ENCODE measurements at regions not wholly inside any gene's neighbourhood (a gene's known extent, or its start where the extent isn't known, plus 50 kb on each side); places are given as distances from the start of the nearest gene placed in this dataset.

DNA sequence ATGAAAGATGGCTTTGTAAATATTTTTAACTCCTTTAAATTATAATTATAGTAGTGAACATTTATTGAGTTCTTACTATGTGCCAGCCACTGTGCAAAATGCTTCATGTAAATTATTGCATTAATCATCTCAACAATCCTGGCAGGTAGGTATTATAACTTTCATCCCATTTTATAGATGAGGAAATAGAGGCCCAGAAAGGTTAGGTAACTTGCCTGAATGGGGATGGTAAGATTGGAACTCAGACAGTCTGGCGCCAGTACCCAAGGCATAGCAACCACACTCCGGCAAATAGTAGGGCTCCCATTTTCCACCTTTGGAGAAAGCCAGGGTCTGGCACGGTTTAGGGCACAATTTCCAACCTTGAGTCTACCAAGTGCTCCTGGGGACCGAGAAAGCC is 129.8 kb downstream of the VEGFA start:
- H3K4me1 Mint-ChIP-seq (ENCODE audit: low read depth), result peaks cover 5% of the 10 kb centered on the region
- no peak overlapping the region for H3K27ac Mint-ChIP-seq
- intact Hi-C loops (cut with micrococcal nuclease), result no loop called here
- DNase-seq (ENCODE audit: low spot score), result no peak
- H3K9me3 Mint-ChIP-seq, result no peaks in the 10 kb centered on the region
- H3K4me3 Mint-ChIP-seq (ENCODE audit: low read depth), result no peak overlapping the region
- H3K27me3 Mint-ChIP-seq (ENCODE audit: low read depth), result peaks cover 9% of the 10 kb centered on the region
- no peaks in the 10 kb centered on the region for H3K36me3 Mint-ChIP-seq (ENCODE audit: low read depth)

DNA sequence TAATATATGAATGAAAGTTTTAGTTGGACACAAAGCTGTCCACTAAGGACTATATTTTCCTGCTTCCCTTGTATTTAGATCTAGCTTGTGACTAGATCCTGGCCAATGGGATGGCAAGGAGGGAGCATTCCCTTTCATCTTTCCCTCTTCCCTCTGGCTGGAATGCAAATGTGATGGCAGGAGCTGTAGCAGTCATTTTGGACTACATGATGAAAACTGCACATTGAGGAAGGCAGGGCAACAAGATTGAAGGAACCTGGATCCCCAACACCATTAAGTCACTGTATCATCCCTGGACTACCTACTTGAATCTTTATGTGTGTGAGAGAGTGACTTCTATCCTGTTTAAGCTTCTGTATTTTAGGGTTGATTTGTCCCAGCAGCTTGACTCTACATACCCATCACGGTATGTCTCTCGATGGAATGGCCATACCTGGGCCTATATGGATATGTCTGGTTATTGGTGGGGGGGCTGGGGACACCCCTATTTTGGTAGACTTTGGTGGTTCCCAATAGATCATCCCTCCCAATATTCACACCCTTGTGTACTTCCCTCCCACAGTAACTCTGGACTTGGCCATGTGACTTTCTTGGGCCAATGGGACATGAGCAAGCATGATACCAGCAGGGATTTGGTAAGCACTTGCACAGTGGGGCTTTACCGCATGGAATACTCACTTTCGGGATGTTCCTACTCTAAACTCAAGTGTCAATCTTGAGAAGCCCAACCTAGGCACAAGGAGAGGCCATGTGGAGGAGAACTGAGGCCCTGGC is 128.5 kb downstream of the VEGFA start:
- Mint-ChIP-seq H3K27me3 (ENCODE audit: low read depth) (peaks cover 8% of the 10 kb centered on the region), H3K4me1 (ENCODE audit: low read depth) (peaks cover 5% of the 10 kb centered on the region), H3K9me3 (no peaks in the 10 kb centered on the region), H3K4me3 (ENCODE audit: low read depth) (no peak overlapping the region), H3K36me3 (ENCODE audit: low read depth) (no peaks in the 10 kb centered on the region), H3K27ac (no peak overlapping the region)
- no peak for DNase-seq (ENCODE audit: low spot score)
- intact Hi-C loops (cut with micrococcal nuclease), result no loop called here

DNA sequence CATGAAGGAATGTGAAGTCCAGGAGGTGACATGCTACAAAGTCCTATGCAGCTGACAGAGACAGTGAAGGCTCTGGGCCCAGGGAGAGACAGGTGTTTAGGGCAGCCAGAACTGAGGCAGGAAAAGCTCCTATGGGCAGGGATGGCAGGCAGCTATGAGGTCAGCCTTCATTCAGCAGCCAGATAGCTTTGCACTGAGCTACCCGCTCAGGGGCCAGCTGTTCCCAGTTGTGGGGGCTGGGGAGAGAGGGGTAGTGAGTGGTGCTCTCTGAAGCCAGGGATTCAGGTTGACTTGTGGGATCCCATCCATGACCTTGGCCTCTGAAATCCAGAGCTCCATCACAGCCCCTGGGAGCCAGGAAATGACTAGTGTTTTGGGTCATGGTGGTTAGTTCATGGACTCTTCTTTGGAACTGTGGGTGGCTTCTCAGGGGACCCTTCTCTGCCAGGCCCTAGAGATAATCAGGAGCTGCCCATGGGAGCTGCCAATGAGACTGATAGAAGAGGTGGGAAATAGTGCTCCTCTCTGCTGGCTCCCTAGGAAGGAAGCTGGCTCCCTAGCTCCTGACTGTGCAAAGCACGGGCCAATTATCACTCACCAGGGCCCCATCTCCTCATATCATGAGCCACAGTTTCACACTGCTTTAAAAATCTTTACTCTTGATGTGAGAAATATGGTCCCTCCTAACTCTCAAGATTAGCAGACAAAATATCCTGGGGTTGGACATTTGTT is 127.7 kb downstream of the VEGFA start:
- peaks cover 5% of the 10 kb centered on the region for H3K4me1 Mint-ChIP-seq (ENCODE audit: low read depth)
- H3K36me3 Mint-ChIP-seq (ENCODE audit: low read depth), result no peaks in the 10 kb centered on the region
- DNase-seq (ENCODE audit: low spot score), result no peak
- no peak overlapping the region for H3K4me3 Mint-ChIP-seq (ENCODE audit: low read depth)
- H3K27me3 Mint-ChIP-seq (ENCODE audit: low read depth), result peaks cover 11% of the 10 kb centered on the region
- no peak overlapping the region for H3K27ac Mint-ChIP-seq
- no peaks in the 10 kb centered on the region for H3K9me3 Mint-ChIP-seq
- intact Hi-C loops (cut with micrococcal nuclease), result no loop called here

DNA sequence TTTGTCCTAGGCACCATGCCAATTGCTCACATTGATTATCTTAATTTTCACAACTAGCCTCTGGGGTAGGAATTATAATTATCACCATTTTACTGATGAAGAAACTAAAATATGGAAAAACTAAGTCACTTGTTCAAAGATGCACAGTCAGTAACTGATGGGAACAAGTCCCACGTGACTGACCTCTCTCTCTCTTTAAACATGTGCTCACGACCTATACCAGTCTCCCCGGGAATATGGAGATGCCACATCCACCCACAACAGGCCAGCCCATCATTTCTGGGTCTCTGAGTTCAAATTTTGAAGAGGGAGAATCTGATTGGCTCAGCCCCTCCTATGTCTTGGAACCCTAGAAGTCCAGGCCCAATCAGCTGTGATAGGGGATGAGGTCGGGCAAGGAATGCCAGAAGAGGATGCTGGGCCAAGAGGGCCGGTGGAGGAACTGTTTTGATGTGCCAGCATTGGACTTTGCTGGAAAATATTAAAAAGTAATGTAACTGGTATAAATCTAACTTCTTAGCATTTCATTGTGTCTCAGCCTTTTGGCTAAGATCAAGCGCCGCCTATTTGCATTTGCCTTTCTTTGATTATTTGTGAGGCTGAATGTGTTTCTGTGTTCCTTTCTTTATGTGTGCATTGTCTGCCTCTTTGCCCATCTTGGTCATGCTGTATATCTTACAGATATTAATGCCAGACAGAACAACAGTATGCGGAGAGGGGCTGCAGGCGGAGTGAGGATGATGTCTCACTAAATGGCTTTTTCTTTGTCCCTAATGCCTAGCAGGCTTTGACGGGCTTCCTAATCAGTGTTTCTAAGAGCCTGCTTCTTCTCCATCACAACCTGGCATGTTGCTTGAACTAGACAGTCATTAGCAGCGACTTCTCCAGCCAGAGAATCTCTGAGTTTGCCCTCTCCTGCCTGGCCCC is 126.6 kb downstream of the VEGFA start:
- Mint-ChIP-seq H3K27me3 (ENCODE audit: low read depth) (peaks cover 17% of the 10 kb centered on the region), H3K27ac (no peak overlapping the region), H3K4me3 (ENCODE audit: low read depth) (no peak overlapping the region), H3K4me1 (ENCODE audit: low read depth) (peaks cover under 1% of the 10 kb centered on the region), H3K36me3 (ENCODE audit: low read depth) (no peaks in the 10 kb centered on the region), H3K9me3 (no peaks in the 10 kb centered on the region)
- intact Hi-C loops (cut with micrococcal nuclease), result no loop called here
- DNase-seq (ENCODE audit: low spot score), result no peak

DNA sequence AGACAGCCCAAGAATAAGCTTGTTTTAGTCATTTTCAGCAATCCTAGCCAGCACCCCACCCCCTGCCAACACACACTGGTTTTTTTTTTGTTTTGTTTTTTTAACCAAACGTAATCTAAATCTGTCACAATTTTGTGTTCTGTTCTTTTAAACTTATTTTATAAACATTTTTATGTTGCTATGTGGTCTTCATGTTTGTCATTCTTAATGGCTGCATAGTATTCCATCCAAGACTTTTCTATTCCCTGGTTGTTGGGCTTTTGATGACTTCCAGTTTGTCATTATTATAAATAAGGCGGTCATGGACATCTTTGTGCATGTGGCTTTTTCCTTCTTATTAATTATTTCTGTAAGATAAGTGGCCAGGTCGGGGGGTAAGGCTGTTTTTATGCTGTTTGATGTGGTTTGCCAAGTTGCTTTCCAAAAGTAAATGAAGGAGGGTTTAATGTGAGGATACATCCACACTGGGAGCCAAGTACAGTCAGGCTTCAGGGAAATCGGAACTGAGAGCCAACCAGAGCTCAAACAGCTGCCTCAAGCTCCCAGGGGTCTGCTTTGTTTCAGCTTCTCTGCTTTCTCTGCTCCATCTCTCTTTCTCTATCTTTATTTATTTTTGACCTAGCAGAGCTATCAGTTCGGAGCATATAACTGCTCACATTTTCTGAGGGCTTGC is 125.8 kb downstream of the VEGFA start:
- H3K27me3 Mint-ChIP-seq (ENCODE audit: low read depth), result peaks cover 21% of the 10 kb centered on the region
- no peaks in the 10 kb centered on the region for H3K4me1 Mint-ChIP-seq (ENCODE audit: low read depth)
- H3K9me3 Mint-ChIP-seq, result no peaks in the 10 kb centered on the region
- intact Hi-C loops (cut with micrococcal nuclease), result no loop called here
- no peaks in the 10 kb centered on the region for H3K36me3 Mint-ChIP-seq (ENCODE audit: low read depth)
- H3K4me3 Mint-ChIP-seq (ENCODE audit: low read depth), result no peak overlapping the region
- H3K27ac Mint-ChIP-seq, result no peak overlapping the region
- DNase-seq (ENCODE audit: low spot score), result no peak

DNA sequence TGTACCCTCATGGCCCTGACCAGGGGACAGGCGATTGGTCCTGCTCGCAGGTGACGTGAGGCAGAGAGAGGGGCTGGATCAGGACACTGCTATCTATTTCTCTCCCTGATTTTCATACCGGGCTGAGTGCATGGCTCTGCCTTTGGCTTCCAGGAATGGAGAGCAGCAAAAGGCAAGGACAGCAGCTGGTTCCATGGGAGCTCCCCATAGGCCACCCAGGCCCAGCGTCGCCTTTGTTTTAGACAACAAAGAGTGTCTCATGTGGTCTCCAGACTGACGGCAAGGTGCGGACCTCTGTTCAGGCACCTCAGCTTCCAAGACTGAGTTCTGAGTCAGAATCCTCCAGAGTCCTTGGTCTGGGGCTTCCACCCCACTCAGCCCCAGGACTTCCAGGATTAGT is 123.1 kb downstream of the VEGFA start:
- H3K4me1 Mint-ChIP-seq (ENCODE audit: low read depth), result no peaks in the 10 kb centered on the region
- peaks cover 28% of the 10 kb centered on the region for H3K27me3 Mint-ChIP-seq (ENCODE audit: low read depth)
- H3K27ac Mint-ChIP-seq, result no peak overlapping the region
- no peak overlapping the region for H3K4me3 Mint-ChIP-seq (ENCODE audit: low read depth)
- intact Hi-C loops (cut with micrococcal nuclease), result no loop called here
- no peaks in the 10 kb centered on the region for H3K36me3 Mint-ChIP-seq (ENCODE audit: low read depth)
- H3K9me3 Mint-ChIP-seq, result no peaks in the 10 kb centered on the region
- DNase-seq (ENCODE audit: low spot score), result no peak

DNA sequence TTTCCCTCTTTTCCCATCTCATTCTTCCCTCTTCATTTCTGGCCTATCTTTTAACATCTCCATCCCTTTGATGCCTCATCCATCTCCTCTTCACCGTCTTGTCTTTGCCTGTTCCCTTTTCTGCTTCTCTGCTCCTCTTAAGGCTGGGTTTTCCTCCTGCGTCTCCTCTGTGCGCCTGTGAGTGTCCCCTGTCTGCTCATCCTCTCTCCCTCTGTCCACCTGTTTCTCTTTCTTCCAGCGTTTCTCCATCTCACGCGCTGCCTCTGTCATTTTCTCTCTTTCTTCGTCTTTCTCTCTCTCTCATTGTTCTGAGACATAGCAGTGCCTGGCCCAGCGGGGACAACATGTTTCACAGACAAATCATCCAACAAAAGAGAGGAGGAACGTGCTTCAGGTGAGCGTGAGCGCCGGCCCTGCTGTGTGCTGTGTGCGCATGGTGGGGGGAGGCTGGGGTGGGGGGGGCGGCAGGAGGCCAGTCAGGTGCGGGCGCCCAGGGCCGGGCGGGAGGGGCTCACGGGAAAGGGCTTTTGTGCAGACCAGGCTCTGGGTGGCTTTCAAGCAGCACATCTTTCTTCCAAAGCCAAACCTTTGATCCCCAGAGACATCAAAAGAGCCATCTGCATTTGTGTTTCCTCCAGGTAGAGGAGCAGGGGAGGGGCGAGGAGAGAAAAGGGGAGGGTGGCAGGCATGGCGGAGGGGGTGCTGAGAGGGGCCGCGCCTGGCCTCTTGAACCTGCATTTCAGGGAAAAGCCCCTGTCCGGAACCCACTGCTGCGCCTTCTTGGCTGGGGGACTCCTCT is 121.3 kb downstream of the VEGFA start:
- no peak for DNase-seq (ENCODE audit: low spot score)
- Mint-ChIP-seq H3K36me3 (ENCODE audit: low read depth) (no peaks in the 10 kb centered on the region), H3K9me3 (no peaks in the 10 kb centered on the region), H3K4me1 (ENCODE audit: low read depth) (no peaks in the 10 kb centered on the region), H3K27ac (no peak overlapping the region), H3K4me3 (ENCODE audit: low read depth) (no peak overlapping the region), H3K27me3 (ENCODE audit: low read depth) (peaks cover 28% of the 10 kb centered on the region)
- intact Hi-C loops (cut with micrococcal nuclease), result no loop called here

DNA sequence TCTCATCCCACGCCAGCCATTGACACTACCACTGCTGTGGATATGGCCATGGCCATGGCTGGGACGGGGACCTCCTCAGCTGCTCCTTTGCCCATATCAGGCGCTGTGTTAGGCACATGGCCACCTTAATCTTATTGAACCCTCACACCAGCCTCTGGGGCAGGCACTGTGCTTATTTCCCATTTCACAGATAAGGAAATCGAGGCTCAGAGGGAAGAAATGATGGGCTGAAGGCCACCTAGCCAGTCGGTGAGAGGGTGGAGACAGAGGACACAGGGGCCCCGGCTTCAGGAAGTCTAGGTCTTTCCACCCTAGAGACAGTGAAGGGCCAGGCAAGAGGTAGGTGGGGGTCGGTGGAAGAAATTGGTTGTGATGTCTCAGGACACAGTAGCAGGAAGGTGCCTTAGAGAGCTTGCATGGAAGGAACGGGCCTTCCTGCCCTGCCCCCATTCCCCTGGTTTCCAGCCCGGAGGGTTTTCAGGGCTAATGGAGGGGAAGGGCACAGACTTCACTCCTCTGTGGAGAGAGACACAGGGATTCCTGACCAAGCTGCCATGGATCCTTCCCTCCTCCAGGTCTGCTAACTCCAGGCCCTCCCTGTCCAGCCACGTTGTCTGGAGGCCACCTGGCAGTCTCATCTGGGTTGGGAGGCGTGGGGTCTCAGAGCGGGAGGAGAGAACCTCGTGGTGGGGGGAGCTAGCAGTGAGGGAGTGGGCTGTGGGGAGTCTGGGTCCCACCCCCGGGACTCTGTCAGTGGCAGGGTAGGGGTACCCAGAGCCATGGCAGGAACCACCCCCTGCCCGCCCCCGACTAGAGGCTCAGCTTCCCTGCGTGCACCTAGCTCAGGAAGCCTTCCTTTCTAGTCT is 120.4 kb downstream of the VEGFA start:
- Mint-ChIP-seq H3K36me3 (ENCODE audit: low read depth) (no peaks in the 10 kb centered on the region), H3K9me3 (no peaks in the 10 kb centered on the region), H3K4me1 (ENCODE audit: low read depth) (no peaks in the 10 kb centered on the region), H3K27me3 (ENCODE audit: low read depth) (peaks cover 27% of the 10 kb centered on the region), H3K27ac (no peak overlapping the region), H3K4me3 (ENCODE audit: low read depth) (no peak overlapping the region)
- intact Hi-C loops (cut with micrococcal nuclease), result no loop called here
- DNase-seq (ENCODE audit: low spot score), result no peak

DNA sequence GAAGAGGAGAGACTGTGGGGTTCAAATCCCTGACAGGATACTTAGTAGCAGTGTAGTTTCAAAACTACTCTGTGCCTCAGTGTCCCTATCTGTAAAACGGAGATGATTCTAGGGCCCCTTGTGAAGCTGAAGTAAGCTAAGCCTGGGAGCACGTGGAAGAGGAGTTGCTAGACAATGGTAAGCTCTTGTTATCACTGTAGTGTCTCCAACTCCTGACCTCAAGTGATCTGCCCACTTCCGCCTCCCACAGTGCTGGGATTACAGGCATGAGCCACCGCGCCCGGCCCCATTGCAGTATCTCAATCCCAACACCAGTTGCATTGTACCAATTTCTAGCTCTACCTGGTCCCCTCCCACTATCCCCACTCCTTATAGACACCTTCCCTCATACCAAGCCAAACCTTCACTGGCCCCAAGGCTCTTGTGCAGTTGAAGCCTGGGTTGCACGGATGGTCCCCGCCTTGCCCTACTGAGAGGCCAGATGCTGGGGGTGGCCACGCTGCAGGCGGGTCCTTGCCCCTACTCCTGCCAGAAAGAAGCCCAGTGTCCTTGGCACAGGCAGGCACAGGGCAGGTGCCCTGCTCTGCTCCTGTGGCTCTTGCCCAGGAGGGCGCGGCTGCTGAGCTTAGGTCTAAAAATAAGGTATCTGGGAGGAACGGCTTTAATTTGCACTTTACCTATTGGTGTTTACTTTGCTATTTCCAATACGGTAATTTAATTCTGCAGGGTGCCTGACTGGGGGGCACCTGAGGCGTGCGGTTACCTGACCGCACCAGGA is 118.1 kb downstream of the VEGFA start:
- no peak overlapping the region for H3K4me3 Mint-ChIP-seq (ENCODE audit: low read depth)
- H3K36me3 Mint-ChIP-seq (ENCODE audit: low read depth), result no peaks in the 10 kb centered on the region
- DNase-seq (ENCODE audit: low spot score), result no peak
- H3K27me3 Mint-ChIP-seq (ENCODE audit: low read depth), result peaks cover 19% of the 10 kb centered on the region
- no peaks in the 10 kb centered on the region for H3K4me1 Mint-ChIP-seq (ENCODE audit: low read depth)
- intact Hi-C loops (cut with micrococcal nuclease), result no loop called here
- no peak overlapping the region for H3K27ac Mint-ChIP-seq
- no peaks in the 10 kb centered on the region for H3K9me3 Mint-ChIP-seq

DNA sequence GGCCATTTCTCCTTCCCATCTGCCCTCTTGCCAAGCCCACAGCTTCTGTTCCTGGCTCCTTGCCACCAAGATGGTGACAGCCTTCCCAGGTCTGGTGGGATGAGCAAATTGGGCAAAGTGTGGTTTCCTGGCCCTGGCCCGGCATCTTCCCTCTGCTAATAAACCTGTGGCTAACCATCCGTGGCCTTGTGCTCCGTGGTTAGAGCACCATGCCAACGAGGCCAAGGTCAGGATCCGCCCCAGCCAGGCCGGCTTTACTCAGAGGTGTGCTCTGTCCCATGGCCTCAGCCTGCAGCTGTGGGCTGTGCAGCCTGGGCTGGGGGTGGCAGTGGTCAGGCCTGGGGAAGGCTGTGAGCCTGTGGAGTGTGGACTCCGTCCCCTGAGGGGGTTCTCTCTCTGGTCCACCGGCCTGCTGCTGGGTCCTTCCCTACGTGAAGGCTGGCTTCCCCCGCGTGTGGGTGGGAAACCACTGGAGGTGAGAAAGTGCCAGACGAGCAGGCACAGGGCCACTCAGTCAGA is 117.4 kb downstream of the VEGFA start:
- no peaks in the 10 kb centered on the region for H3K36me3 Mint-ChIP-seq (ENCODE audit: low read depth)
- peaks cover 16% of the 10 kb centered on the region for H3K27me3 Mint-ChIP-seq (ENCODE audit: low read depth)
- no peaks in the 10 kb centered on the region for H3K4me1 Mint-ChIP-seq (ENCODE audit: low read depth)
- no peak overlapping the region for H3K27ac Mint-ChIP-seq
- intact Hi-C loops (cut with micrococcal nuclease), result no loop called here
- no peaks in the 10 kb centered on the region for H3K9me3 Mint-ChIP-seq
- no peak overlapping the region for H3K4me3 Mint-ChIP-seq (ENCODE audit: low read depth)
- no peak for DNase-seq (ENCODE audit: low spot score)

All from activated T-helper 2 cell treated with anti-CD3 and anti-CD28 coated beads, Interferon-gamma antibody, Interleukin-2, Interleukin-4, amounts not matched to agents 10 μg/mL and 5 μg/mL and 100 μg/mL, durations not matched to agents 14 hours and 24 hours and 36 hours (primary cell).